GM12891 (cell line): ENCODE measurements at regions not wholly inside any gene's neighbourhood (a gene's known extent, or its start where the extent isn't known, plus 50 kb on each side); places are given as distances from the start of the nearest gene placed in this dataset.

Experiments used
- DNase-seq: peaks from one replicate; pipeline ENCODE4 v3.0.0; 2011; ENCODE audit warnings: low spot score; ENCODE audit not compliant: insufficient read length
- FAIRE-seq: peaks from 2 replicates; lab custom pipeline; 2011; peaks lifted over from hg19 to GRCh38; lab: Jason Lieb, UNC
- PAX5 ChIP-seq: IDR thresholded peaks from 2 replicates; pipeline ENCODE4 v1.6.1; 2011; ENCODE audit warnings: low read length, moderate library complexity, mild to moderate bottlenecking; ENCODE audit not compliant: insufficient read depth, severe bottlenecking
- POLR2A ChIP-seq: IDR thresholded peaks from 2 replicates; pipeline ENCODE4 v1.6.1; 2011; ENCODE audit warnings: low read depth, low read length, control low read depth
- POLR2AphosphoS5 ChIP-seq: IDR thresholded peaks from 2 replicates; pipeline ENCODE4 v1.6.1; 2011; ENCODE audit warnings: low read depth, low read length, control low read depth
- POU2F2 ChIP-seq: IDR thresholded peaks from 2 replicates; pipeline ENCODE4 v1.6.1; 2011; ENCODE audit warnings: low read depth, mild to moderate bottlenecking, control low read depth, low read length, moderate library complexity
- SPI1 ChIP-seq: IDR thresholded peaks from 2 replicates; pipeline ENCODE4 v1.6.1; 2011; ENCODE audit warnings: low read depth, low read length, control low read depth
- TAF1 ChIP-seq: IDR thresholded peaks from 2 replicates; pipeline ENCODE4 v1.6.1; 2011; ENCODE audit warnings: low read depth, low read length, control low read depth

- TF ChIP-seq SPI1 = no peak
- TF ChIP-seq POLR2AphosphoS5 = no peak
- TF ChIP-seq POU2F2 = no peak
- TF ChIP-seq TAF1 = no peak
- TF ChIP-seq POLR2A = no peak
- TF ChIP-seq PAX5 = no peak
- DNase-seq (no peak), FAIRE-seq (no peak)
Measured at GRCh38 chr5:105905392-105905791, 1765.3 kb downstream of the EFNA5 start.

- FAIRE-seq (no peak), DNase-seq (no peak)
- TF ChIP-seq POU2F2 (no peak), POLR2AphosphoS5 (no peak), PAX5 (no peak), SPI1 (no peak), POLR2A (no peak)
Measured at GRCh38 chr5:105903069-105903468, 1767.7 kb downstream of the EFNA5 start.

- no peak for FAIRE-seq
- no peak for TF ChIP-seq PAX5
- TF ChIP-seq SPI1 = no peak
- no peak for TF ChIP-seq TAF1
- no peak for TF ChIP-seq POU2F2
- no peak for TF ChIP-seq POLR2A
- no peak for TF ChIP-seq POLR2AphosphoS5
- DNase-seq = no peak
Measured at GRCh38 chr5:105899726-105900125, 1771.0 kb downstream of the EFNA5 start.

GRCh38 chr5:105898183-105898582, 1772.6 kb downstream of the EFNA5 start:
- DNase-seq (no peak), FAIRE-seq (no peak)
- TF ChIP-seq PAX5 = no peak
- TF ChIP-seq POLR2AphosphoS5 = no peak
- TF ChIP-seq SPI1 = no peak
- TF ChIP-seq POLR2A = no peak
- TF ChIP-seq TAF1 = no peak
- TF ChIP-seq POU2F2 = no peak

GRCh38 chr5:105885266-105885665, 1785.5 kb downstream of the EFNA5 start:
- TF ChIP-seq POLR2A = no peak
- no peak for TF ChIP-seq POLR2AphosphoS5
- no peak for TF ChIP-seq TAF1
- TF ChIP-seq POU2F2 = no peak
- no peak for TF ChIP-seq PAX5
- TF ChIP-seq SPI1 = no peak
- no peak for DNase-seq
- FAIRE-seq = no peak

- TF ChIP-seq PAX5 (no peak), POLR2A (no peak), SPI1 (no peak), TAF1 (no peak), POLR2AphosphoS5 (no peak), POU2F2 (no peak)
- FAIRE-seq = no peak
- DNase-seq = no peak
Measured at GRCh38 chr5:105882956-105883481, 1787.7 kb downstream of the EFNA5 start.

GRCh38 chr5:105878402-105878801, 1792.3 kb downstream of the EFNA5 start:
- DNase-seq = no peak
- FAIRE-seq = no peak
- TF ChIP-seq TAF1 (no peak), POU2F2 (no peak), SPI1 (no peak), PAX5 (no peak), POLR2A (no peak), POLR2AphosphoS5 (no peak)

- DNase-seq = no peak
- TF ChIP-seq SPI1 (no peak), TAF1 (no peak), POLR2A (no peak), POLR2AphosphoS5 (no peak), PAX5 (no peak), POU2F2 (no peak)
- FAIRE-seq = no peak
Measured at GRCh38 chr5:105877592-105877991, 1793.1 kb downstream of the EFNA5 start.

- DNase-seq = no peak
- TF ChIP-seq SPI1 (no peak), PAX5 (no peak), POU2F2 (no peak), POLR2A (no peak), POLR2AphosphoS5 (no peak), TAF1 (no peak)
- no peak for FAIRE-seq
Measured at GRCh38 chr5:105874316-105874715, 1796.4 kb downstream of the EFNA5 start.
